ENCODE measurements at regions not wholly inside any gene's neighbourhood (a gene's known extent, or its start where the extent isn't known, plus 50 kb on each side); places are given as distances from the start of the nearest gene placed in this dataset.

DNA sequence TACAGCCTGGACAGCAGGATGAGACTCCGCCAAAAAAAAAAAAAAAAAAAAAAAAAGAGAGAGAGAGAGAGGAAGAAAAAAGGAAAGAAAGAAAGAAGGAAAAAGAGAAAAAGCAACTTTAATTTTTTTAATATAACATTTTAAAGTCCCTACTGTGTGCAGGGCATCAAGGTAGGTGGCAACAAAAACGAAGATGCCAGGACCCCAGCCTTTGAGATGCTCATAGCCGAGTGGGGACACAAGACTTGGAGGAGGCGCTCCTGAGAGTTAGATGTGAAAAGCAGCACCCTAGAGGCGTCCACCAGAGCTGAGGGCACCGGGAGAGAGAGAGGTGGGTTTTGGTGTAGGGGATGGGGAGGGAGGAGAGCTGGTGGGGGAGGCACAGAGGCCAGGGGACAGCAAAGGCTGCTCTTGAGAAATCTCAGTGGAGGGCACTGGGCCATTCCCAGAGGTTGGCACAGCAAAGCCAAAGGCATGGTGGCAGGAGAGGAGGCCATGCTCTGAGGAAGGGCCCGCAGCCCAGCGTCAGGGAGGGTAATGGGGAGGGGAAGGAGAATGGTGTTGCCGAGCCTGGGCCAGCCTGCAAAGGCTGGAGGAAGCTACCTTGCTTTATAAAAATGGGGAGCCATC, 135.6 kb downstream of the C9orf50 start:
- ATAC-seq, result no peak

DNA sequence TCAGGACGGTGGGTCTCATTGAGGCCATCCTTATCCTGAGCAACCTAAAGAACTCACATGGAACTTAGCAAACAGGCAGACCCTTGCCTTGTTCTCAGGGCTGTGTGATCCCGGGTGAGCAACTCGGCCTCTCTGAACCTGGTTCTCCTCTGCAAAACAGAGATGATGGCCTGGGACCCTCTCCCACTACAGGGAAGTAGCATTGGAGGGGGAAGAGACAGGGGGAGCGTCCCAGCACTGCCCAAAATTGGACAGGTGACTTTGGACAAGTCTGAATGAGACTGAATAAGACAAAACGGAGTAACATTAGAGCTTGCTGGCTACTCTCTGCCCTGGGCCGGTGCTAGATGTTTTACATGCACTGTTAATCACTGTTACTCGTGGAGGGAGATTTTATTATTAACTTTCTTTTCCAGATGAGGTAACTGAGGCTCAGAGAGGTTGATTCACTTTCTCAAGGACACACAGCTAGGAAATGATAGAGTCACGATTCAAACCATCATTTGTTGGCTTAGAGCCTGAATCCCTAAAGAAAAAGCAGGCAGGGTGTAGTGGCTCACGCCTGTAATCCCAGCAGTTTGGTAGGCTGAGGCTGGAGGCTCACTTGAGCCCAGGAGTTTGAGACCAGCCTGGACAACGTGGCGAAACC, 136.4 kb downstream of the C9orf50 start:
- Histone ChIP-seq H3K9me3 (no peaks in the 10 kb centered on the region), H3K27ac (peak overlapping the region; percentile 96 to 99 (median 98)), H3K4me1 (peaks cover 34 to 44% of the 10 kb centered on the region in 2 donors), H3K27me3 (no peaks in the 10 kb centered on the region), H3K4me3 (no peak overlapping the region), H3K36me3 (no peaks in the 10 kb centered on the region)
- intact Hi-C loops (cut with DNase I; ENCODE audit: low total_unique reads), result no loop called here
- TF ChIP-seq POLR2A (IDR thresholded peaks at IDR 0.05), result no peak
- TF ChIP-seq, protein P1, sequence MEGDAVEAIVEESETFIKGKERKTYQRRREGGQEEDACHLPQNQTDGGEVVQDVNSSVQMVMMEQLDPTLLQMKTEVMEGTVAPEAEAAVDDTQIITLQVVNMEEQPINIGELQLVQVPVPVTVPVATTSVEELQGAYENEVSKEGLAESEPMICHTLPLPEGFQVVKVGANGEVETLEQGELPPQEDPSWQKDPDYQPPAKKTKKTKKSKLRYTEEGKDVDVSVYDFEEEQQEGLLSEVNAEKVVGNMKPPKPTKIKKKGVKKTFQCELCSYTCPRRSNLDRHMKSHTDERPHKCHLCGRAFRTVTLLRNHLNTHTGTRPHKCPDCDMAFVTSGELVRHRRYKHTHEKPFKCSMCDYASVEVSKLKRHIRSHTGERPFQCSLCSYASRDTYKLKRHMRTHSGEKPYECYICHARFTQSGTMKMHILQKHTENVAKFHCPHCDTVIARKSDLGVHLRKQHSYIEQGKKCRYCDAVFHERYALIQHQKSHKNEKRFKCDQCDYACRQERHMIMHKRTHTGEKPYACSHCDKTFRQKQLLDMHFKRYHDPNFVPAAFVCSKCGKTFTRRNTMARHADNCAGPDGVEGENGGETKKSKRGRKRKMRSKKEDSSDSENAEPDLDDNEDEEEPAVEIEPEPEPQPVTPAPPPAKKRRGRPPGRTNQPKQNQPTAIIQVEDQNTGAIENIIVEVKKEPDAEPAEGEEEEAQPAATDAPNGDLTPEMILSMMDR (IDR thresholded peaks at IDR 0.05 in 4 of 5, conservative IDR thresholded peaks at IDR 0.05 in 1 of 5), result no peak
- ATAC-seq, result no peak
- in situ Hi-C loops (cut with MboI; ENCODE audit: low sequenced_read_pairs in 4 of 4), result loop anchor here in 3 of 4 donors (10.0 to 25.0 kb wide), 3 partner anchors 70 to 347 kb away; no protein-coding TSS in a partner anchor
- DNase-seq, result no peak

More for the DNA sequence above, 135.6 kb downstream of the C9orf50 start:
- no peak for TF ChIP-seq POLR2A (IDR thresholded peaks at IDR 0.05)
- TF ChIP-seq, protein P1 (IDR thresholded peaks at IDR 0.05 in 4 of 5, conservative IDR thresholded peaks at IDR 0.05 in 1 of 5), result no peak
- no peak overlapping the region for H3K4me3 ChIP-seq
- DNase-seq, result no peak
- H3K36me3 ChIP-seq, result no peaks in the 10 kb centered on the region
- peak overlapping the region; percentile 96 to 99 (median 98) for H3K27ac ChIP-seq
- intact Hi-C loops (cut with DNase I; ENCODE audit: low total_unique reads) (no loop called here), in situ Hi-C loops (cut with MboI; ENCODE audit: low sequenced_read_pairs in 4 of 4) (loop anchor here in 3 of 4 donors (10.0 to 25.0 kb wide), 3 partner anchors 70 to 348 kb away; no protein-coding TSS in a partner anchor)
- H3K4me1 ChIP-seq, result peaks cover 42 to 44% of the 10 kb centered on the region in 2 donors
- H3K9me3 ChIP-seq, result no peaks in the 10 kb centered on the region
- no peaks in the 10 kb centered on the region for H3K27me3 ChIP-seq

DNA sequence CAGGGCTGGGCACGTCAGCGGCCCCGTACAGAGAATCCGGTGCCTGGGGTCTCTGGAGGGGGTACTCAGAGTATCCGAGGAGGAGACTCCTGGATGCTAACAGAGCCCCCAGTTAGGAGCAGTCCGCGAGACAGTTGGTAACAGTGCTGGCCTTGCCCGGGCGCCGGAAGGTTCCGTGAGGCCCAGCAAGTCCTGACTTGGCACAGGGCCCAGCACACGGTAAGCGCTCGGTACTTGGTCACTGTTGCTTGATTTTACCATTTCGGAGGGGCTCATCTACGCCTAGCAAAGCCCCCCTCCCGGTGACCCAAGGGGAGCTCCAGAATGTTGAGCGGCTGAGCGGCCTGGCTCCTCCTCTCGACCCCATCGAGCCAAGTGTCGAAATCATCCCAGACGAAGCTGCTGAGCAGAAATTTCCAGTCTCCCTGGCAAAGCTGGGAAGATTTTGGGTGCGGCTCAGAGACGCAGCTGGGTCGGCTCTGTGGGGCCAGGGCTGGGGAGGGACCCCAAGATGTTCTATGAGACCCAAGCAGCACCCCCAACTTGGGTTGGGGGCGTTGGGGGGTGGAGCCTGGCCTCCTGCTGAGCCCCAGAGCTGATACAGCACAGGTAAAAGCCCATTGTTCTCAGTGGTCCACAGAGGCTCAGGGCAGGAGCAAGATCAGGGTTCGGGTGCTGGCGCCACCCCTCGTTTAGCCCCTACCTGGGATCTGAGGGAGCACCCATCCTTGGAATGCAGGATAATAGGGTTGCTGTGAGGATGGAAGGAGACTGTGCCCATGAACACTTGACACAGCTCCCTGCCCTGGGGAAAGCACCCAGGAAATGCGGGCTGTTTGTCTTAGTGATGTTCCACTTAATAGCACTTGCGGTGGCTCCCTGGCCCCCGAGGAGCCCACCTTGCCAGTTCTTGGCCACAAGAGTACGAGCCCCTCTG, 137.2 kb downstream of the C9orf50 start:
- Histone ChIP-seq H3K36me3 (no peaks in the 10 kb centered on the region), H3K4me1 (peaks cover 34 to 44% of the 10 kb centered on the region in 2 donors), H3K27ac (peak overlapping the region; percentile 96 to 99 (median 98)), H3K4me3 (peak overlapping the region; percentile 57 to 86 (median 69)), H3K9me3 (no peaks in the 10 kb centered on the region), H3K27me3 (no peaks in the 10 kb centered on the region)
- TF ChIP-seq POLR2A (IDR thresholded peaks at IDR 0.05), result peak; percentile 65 to 83
- TF ChIP-seq, protein P1 (IDR thresholded peaks at IDR 0.05 in 4 of 5, conservative IDR thresholded peaks at IDR 0.05 in 1 of 5), result peak in 1 of 5 experiments; percentile 5
- intact Hi-C loops (cut with DNase I; ENCODE audit: low total_unique reads) (loop anchor here (2.0 kb wide), 1 partner anchor 343 kb away; no protein-coding TSS in a partner anchor), in situ Hi-C loops (cut with MboI; ENCODE audit: low sequenced_read_pairs in 4 of 4) (loop anchor here in 3 of 4 donors (10.0 to 25.0 kb wide), 3 partner anchors 69 to 346 kb away; no protein-coding TSS in a partner anchor)
- DNase-seq, result peak; percentile 85 to 89
- peak; percentile 59 to 66 for ATAC-seq
